ENCODE measurements at regions not wholly inside any gene's neighbourhood (a gene's known extent, or its start where the extent isn't known, plus 50 kb on each side); places are given as distances from the start of the nearest gene placed in this dataset.

- TF ChIP-seq ZNF462 (CRISPR knock-in tag; IDR thresholded peaks at IDR 0.05): no peak
- TF ChIP-seq ZNF331 (CRISPR knock-in tag; IDR thresholded peaks at IDR 0.05; ENCODE audit: low read depth): no peak
- no peak for TF ChIP-seq STAT1 (IDR thresholded peaks at IDR 0.05; ENCODE audit: unreplicated experiment)
Measured at GRCh38 chr9:117496307-117496706, 81.5 kb upstream of the ASTN2 start (continued).

DNA sequence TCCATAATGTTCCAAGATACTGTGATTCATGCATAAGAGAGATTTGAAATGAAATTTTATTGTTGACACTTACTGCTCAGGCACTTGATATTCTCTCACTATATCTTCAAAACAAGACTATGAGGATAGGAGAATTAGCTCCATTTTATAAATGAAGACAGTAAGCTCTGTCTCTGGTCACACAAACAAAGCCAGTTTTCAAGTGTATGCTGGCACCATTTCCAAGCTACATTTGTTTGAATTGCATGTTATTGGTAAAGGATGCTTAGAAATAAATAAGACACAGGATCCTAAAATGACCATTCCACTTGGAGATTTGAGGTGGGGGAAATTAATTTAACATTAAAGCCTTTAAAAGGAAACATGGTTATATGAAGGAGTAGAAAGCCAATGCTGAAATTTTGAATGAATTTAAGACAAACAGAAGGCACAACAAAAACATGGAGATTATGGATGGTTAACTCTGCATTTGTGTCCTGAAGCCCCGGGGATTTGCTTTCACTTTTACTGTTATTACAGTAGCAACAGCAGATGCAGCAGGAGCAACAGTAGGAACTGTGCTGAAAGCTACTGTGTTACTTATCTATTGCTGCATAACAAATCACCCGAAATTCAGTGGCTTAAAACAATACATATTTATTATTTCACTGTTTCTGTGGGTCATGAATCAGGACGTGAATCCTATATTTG lies 79.7 kb upstream of the ASTN2 start:
- Mint-ChIP-seq H3K27ac (no peak overlapping the region), H3K27me3 (ENCODE audit: insufficient read depth, low read depth, poor library complexity) (peaks cover under 1% of the 10 kb centered on the region)
- TF ChIP-seq NANOG (IDR thresholded peaks at IDR 0.05; ENCODE audit: borderline replicate concordance) (no peak), ZNF114 (CRISPR knock-in tag; IDR thresholded peaks at IDR 0.05) (no peak), JUNB (IDR thresholded peaks at IDR 0.05; ENCODE audit: unreplicated experiment) (no peak), EZH2phosphoT487 (IDR thresholded peaks at IDR 0.05; ENCODE audit: unreplicated experiment) (no peak)
- TF ChIP-seq, protein P1, sequence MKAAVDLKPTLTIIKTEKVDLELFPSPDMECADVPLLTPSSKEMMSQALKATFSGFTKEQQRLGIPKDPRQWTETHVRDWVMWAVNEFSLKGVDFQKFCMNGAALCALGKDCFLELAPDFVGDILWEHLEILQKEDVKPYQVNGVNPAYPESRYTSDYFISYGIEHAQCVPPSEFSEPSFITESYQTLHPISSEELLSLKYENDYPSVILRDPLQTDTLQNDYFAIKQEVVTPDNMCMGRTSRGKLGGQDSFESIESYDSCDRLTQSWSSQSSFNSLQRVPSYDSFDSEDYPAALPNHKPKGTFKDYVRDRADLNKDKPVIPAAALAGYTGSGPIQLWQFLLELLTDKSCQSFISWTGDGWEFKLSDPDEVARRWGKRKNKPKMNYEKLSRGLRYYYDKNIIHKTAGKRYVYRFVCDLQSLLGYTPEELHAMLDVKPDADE (IDR thresholded peaks at IDR 0.05): no peak
- TF ChIP-seq, protein P2, sequence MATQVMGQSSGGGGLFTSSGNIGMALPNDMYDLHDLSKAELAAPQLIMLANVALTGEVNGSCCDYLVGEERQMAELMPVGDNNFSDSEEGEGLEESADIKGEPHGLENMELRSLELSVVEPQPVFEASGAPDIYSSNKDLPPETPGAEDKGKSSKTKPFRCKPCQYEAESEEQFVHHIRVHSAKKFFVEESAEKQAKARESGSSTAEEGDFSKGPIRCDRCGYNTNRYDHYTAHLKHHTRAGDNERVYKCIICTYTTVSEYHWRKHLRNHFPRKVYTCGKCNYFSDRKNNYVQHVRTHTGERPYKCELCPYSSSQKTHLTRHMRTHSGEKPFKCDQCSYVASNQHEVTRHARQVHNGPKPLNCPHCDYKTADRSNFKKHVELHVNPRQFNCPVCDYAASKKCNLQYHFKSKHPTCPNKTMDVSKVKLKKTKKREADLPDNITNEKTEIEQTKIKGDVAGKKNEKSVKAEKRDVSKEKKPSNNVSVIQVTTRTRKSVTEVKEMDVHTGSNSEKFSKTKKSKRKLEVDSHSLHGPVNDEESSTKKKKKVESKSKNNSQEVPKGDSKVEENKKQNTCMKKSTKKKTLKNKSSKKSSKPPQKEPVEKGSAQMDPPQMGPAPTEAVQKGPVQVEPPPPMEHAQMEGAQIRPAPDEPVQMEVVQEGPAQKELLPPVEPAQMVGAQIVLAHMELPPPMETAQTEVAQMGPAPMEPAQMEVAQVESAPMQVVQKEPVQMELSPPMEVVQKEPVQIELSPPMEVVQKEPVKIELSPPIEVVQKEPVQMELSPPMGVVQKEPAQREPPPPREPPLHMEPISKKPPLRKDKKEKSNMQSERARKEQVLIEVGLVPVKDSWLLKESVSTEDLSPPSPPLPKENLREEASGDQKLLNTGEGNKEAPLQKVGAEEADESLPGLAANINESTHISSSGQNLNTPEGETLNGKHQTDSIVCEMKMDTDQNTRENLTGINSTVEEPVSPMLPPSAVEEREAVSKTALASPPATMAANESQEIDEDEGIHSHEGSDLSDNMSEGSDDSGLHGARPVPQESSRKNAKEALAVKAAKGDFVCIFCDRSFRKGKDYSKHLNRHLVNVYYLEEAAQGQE (IDR thresholded peaks at IDR 0.05; ENCODE audit: unreplicated experiment): no peak

More for the DNA sequence above, 79.7 kb upstream of the ASTN2 start:
- no peak overlapping the region for H3K4me3 Mint-ChIP-seq
- H3K9me2 ChIP-seq (ENCODE audit: insufficient read depth): no peaks in the 10 kb centered on the region
- no peaks in the 10 kb centered on the region for H3K27me3 ChIP-seq (ENCODE audit: insufficient read depth)
- no peak overlapping the region for H3K4me2 ChIP-seq
- no peak for ATAC-seq
- H4K20me1 ChIP-seq (replicated peaks; ENCODE audit: insufficient read depth): no peaks in the 10 kb centered on the region
- no peaks in the 10 kb centered on the region for H3F3A ChIP-seq (replicated peaks; ENCODE audit: low read depth)
- no peaks in the 10 kb centered on the region for H3K4me1 ChIP-seq (ENCODE audit: insufficient read depth)
- no peak for DNase-seq (ENCODE audit: low spot score)
- H3K36me3 Mint-ChIP-seq (ENCODE audit: low read depth): no peaks in the 10 kb centered on the region
- peaks cover 7% of the 10 kb centered on the region; the same call in 2 of the 3 replicates for H3K4me1 Mint-ChIP-seq
- no peak overlapping the region for H3K27ac ChIP-seq (ENCODE audit: low read depth)
- no peaks in the 10 kb centered on the region for H3K36me3 ChIP-seq (ENCODE audit: insufficient read depth)
- no peaks in the 10 kb centered on the region for H3K79me2 ChIP-seq (replicated peaks; ENCODE audit: insufficient read depth)
- no peaks in the 10 kb centered on the region; the same call in 2 of the 3 replicates for H3K9me3 Mint-ChIP-seq
- H3K4me3 ChIP-seq: no peak overlapping the region
- no peak overlapping the region for H2AFZ ChIP-seq
